G401.6 (cell line): ENCODE measurements at regions not wholly inside any gene's neighbourhood (a gene's known extent, or its start where the extent isn't known, plus 50 kb on each side); places are given as distances from the start of the nearest gene placed in this dataset.
"Not testable (repeated sequence)": the region's sequence is repeated elsewhere in the genome, so short reads cannot be mapped to it uniquely, and the experiment has no call there.

ENCODE experiments used
- FAIRE-seq: peaks from 2 replicates; lab custom pipeline; 2012; peaks lifted over from hg19 to GRCh38; lab: Jason Lieb, UNC

GRCh38 chr3:148512648-148513047 lies 185.1 kb upstream of the AGTR1 start:
- no peak for FAIRE-seq

GRCh38 chr3:148513096-148513543 lies 184.6 kb upstream of the AGTR1 start:
- FAIRE-seq = no peak

DNA sequence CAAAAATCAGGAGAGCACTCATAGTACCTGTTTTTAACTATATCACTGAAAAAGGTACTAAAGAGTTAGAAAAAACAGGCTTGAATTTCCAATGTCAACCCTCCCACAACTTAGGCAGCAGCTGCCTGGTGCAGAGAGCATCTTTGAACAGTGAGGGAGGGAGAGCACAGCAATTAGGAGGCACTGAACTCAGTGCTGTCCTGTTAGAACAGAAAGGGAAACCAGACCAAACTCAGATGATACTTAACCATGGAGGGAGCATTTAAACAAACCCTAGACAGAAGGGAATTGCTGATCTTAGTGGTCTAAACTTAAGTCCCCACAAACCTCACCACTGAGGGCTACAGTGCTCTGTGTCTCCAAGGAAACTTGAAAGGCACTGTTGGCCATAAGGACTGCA lies 179.2 kb upstream of the AGTR1 start:
- no peak for FAIRE-seq

GRCh38 chr3:148525621-148526020 lies 172.1 kb upstream of the AGTR1 start:
- FAIRE-seq = not testable (repeated sequence)

DNA sequence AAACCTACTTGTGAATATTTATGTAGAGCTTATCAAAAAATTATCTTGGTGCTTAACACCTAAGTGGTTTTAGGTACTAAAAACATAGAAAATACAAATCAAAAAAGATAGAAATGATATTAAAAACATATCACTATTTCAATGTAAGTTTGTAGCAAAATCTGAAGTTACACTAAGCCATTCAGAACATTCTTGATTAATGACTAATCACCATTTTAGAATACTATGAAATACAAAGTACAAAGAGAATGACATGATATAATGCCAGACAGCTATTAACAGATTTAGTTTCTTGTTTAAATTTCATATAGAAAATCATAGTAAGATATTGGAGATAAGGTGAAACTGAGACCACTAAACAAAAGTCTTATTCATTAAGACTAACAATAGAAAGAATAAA lies 169.7 kb upstream of the AGTR1 start:
- FAIRE-seq = peak; percentile 34

DNA sequence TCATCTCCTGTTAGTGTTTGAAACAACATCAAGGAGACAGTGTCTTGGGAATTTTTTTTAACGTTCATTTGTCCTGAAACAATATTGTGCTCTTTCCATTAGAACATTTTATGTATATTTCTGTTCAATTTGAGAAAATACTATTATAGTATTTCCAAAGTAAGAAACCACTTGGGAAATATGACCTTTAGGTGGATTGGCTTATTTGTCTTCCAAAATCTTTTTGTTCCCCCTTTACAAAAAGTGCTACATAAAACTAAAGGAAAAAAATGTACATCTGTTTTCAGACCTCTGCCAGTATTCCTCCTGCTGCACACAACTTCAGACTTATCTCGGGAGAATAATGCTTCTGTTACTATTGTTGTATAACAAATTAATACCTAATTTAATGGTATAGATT lies 165.9 kb upstream of the AGTR1 start:
- no peak for FAIRE-seq

GRCh38 chr3:148532326-148532725 lies 165.4 kb upstream of the AGTR1 start:
- FAIRE-seq = no peak

GRCh38 chr3:148532774-148533173 lies 164.9 kb upstream of the AGTR1 start:
- FAIRE-seq = no peak

DNA sequence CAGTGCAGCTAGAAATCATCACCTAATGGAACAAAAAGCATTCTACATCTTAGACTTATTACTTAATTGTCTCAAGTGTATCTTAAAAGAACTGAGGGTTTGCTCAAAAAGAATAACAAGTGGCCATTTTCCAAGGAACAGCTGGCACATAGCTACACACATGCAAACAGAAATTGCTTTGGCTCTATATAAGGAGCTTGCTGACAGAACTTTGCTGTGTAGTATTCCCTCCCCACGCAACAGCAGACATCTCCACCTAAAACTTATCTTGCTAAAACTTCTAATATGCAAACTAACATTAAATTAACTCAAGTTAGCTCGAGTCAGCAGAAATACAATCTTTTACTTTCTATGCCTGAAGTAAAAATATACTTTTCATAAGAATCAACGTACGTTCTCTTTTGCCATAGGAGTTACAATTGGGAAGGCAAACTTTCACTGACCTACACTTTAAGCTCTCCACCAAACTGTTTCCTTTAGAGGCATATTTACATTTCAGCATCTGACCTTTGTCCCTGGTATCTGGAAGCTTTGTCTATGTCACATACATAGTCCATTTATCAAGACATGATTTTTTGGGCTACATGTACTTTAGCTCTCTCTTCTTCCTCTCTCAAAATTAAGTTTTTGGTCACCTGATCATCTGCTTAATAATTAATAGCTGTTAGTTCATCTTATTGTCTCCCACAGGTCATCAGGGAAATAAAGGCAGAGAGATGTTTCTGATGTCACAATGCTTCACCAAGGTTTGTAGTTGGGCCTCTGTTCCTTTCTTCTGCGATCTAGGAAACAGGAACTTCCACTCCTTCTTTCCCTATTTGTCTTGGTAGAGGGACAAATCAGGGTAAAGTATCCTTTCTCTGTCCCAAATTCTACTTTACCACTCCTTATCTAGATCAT lies 163.4 kb upstream of the AGTR1 start:
- FAIRE-seq = no peak

DNA sequence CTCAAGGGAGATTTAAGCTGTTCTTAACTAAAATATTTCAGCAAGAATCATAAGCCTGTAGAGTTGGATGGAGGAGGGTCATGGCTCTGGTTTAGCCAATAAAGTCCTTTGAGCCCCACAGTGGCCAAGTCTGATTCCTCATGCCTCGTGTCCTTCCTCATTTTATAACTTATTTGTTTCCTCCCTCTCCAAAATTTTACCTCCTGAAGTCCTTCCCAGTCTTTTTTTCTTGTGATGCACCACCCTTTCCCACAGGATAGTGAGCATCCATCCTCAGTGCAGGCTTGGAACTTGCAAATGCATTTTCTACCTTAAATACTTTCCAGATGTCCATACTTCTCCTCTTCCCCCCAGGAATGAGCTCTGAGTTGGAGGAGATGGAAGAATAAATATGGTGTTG lies 162.7 kb upstream of the AGTR1 start:
- no peak for FAIRE-seq

- no peak for FAIRE-seq
Measured at GRCh38 chr3:148540266-148540665, 157.4 kb upstream of the AGTR1 start.

- no peak for FAIRE-seq
Measured at GRCh38 chr3:148540851-148541250, 156.9 kb upstream of the AGTR1 start.

GRCh38 chr3:148546959-148547358 lies 150.7 kb upstream of the AGTR1 start:
- no peak for FAIRE-seq

GRCh38 chr3:148551767-148552260 lies 145.9 kb upstream of the AGTR1 start:
- FAIRE-seq = no peak

DNA sequence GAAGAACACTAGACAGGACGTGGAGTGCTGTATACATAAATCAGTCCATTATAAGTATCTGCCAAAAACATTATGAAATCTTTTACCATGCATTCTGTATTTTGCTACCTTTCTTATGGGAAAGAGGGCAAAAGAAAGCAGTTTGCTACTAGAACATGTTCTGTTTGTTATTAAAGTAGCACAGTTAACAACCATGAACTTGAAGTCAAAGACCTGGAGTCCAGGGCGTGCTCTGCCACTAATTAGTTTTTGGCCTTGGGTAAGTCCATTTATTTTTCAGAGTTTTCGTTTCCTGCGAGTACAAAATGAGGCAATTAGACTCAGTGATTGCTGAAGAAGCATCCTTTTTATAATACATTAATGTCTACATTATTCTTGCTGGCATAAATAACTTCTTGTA lies 143.3 kb upstream of the AGTR1 start:
- FAIRE-seq = no peak

GRCh38 chr3:148556664-148557063 lies 141.0 kb upstream of the AGTR1 start:
- no peak for FAIRE-seq

DNA sequence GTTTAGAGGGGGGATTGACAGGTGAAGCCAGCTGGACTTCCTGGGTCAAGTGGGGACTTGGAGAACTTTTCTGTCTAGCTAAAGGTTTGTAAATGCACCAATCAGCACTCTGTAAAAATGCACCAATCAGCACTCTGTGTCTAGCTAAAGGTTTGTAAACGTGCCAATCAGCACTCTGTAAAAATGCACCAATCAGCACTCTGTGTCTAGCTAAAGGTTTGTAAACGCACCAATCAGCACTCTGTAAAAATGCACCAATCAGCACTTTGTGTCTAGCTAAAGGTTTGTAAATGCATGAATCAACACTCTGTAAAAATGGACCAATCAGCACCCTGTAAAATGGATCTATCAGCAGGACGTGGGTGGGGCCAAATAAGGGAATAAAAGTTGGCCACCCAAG lies 120.1 kb upstream of the AGTR1 start:
- FAIRE-seq = not testable (repeated sequence)

DNA sequence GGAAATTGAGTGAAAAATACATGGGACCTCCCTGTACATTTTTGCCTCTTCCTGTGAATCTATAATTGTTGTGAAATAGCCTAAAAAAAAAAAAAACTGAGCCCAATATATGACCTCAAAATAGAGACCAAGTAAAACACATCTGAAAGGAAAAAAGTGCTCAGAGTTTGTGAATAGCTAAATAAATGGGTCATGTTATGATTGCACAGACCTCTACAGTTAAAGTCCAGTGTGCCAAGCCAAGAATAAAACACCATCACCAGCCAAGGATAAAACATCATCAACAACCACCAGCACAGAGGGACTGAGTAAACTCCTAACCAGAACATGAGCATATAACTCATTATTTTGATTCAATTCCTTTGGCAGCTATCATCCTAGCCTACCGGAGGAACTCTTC lies 115.6 kb upstream of the AGTR1 start:
- FAIRE-seq = no peak

- FAIRE-seq = no peak
Measured at GRCh38 chr3:148583793-148584192, 113.9 kb upstream of the AGTR1 start.

DNA sequence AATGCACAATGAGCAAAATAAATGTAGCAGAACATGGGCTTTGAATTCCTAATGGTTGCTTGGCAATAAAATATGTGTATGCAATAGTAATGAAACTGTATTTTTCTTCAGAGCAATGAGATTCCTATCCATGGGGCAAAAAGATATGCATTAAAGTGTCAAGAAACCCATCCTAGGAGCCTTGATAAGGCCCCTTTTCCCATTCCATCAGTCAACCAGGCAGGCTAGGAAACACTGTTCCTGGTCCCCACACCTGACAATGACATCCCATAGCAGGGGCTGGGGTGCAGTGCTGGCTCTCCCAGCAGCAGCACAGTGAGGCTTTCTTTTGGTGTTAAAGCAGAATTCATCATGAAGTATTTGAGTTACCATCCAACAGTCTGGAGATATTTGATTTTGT lies 113.3 kb upstream of the AGTR1 start:
- FAIRE-seq = no peak

- no peak for FAIRE-seq
Measured at GRCh38 chr3:148585671-148586379, 111.9 kb upstream of the AGTR1 start.

DNA sequence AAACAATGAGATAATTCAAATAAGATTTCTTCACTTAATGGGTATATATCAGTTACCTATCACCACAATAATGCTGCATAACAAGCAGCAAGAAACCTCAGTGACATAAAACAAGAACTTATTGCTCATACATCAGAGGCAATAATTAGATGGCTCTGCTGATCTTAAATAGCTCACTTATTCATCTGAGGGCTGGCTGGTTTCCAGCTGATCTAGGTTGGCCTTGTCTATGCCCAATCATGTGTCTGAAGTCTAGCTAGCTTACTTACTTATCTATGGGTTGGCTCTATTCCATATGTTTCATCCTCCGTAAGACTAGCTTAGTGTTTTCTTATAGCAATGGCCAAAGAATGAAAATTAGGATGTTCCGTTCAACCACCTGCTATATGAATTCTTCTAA lies 109.4 kb upstream of the AGTR1 start:
- no peak for FAIRE-seq

- FAIRE-seq = no peak
Measured at GRCh38 chr3:148591525-148591924, 106.2 kb upstream of the AGTR1 start.
